GM10266 (cell line): ENCODE measurements at regions not wholly inside any gene's neighbourhood (a gene's known extent, or its start where the extent isn't known, plus 50 kb on each side); places are given as distances from the start of the nearest gene placed in this dataset.

ENCODE experiments used
- DNase-seq: peaks from one replicate; pipeline ENCODE4 v3.0.0; 2012; ENCODE audit errors: extremely low spot score
- TF ChIP-seq, protein P1 (sequence below): IDR thresholded peaks from 2 replicates; pipeline ENCODE4 v1.5.1; 2012; ENCODE audit warnings: mild to moderate bottlenecking, low read depth; ENCODE audit not compliant: control insufficient read depth, insufficient read depth; ENCODE audit errors: missing control alignments

DNA sequence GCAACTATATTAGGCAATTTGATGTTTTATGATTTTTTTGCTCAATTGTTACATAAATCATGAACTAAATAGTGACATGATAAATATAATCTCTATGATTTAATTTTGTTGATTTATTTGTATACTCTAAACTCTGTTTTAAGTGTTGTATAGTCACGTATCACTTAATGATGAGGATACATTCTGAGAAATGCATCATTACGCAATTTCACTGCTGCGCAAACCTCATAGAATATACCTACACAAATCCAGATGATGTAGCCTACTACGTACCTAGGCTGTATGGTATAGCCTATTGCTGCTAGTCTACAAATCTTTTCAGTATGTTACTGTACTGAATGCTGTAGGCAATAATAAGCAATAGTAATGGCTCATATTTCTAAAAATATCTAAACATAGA lies 1029.8 kb downstream of the SI start:
- TF ChIP-seq, protein P1, sequence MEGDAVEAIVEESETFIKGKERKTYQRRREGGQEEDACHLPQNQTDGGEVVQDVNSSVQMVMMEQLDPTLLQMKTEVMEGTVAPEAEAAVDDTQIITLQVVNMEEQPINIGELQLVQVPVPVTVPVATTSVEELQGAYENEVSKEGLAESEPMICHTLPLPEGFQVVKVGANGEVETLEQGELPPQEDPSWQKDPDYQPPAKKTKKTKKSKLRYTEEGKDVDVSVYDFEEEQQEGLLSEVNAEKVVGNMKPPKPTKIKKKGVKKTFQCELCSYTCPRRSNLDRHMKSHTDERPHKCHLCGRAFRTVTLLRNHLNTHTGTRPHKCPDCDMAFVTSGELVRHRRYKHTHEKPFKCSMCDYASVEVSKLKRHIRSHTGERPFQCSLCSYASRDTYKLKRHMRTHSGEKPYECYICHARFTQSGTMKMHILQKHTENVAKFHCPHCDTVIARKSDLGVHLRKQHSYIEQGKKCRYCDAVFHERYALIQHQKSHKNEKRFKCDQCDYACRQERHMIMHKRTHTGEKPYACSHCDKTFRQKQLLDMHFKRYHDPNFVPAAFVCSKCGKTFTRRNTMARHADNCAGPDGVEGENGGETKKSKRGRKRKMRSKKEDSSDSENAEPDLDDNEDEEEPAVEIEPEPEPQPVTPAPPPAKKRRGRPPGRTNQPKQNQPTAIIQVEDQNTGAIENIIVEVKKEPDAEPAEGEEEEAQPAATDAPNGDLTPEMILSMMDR = no peak
- no peak for DNase-seq

DNA sequence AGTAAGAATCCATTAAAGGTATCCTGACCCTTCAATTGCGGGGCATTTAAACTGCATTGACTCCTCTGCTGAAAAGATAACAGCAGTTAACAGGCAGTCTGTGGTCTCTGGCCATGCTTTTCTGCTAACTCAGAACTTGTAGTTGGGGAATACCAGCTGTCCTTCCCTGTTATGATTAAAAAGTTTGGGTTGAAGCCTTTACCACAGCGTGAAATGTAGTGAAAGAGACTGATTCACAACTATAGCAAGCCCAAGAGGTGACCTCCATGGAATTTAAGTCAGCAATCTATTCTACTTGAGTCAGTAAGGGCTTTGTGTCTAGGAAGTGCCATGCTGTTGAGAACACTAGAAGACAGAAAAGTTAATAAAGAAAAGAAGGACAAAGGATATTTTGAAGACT lies 1037.3 kb downstream of the SI start:
- TF ChIP-seq, protein P1 = no peak
- DNase-seq = no peak

DNA sequence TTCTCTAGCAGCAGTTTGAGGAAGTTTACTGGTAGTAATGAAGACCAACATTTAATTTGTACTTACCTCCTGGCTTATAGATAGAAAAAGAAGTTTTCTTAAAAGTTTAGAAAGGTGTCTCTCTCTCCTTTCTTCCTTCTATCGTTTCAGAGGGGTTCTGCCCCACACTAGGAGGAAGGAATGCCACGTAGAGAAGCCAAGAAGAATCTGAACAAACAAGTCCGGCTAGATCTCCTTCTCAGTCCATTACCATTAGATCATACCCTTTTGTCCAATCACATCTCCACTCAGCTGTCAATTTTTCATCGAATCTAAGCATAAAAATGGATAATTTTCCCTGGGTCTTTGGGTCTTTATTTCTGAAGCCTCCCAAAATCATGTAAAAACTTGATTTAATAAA lies 1048.1 kb downstream of the SI start:
- TF ChIP-seq, protein P1 = no peak
- DNase-seq = no peak

DNA sequence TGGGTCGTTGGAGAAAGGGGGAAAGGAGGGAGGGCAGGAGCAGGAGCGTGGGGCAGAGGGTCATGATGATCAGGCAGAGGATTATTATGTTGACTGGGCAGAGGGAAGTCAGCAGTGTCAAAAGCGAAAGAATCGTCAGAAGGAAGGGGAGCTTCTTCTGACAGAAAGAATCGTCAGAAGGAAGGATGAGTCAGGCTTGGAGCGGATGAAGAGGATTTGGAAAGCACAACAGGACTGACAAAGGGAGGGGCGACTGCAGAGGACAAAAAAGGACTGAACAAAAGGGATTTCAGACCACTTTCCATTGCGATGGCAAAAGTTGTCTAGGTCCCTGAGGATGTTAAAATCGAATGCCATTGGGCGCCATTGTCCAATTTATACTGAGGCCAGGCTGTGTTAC lies 1053.5 kb downstream of the SI start:
- TF ChIP-seq, protein P1 = no peak
- DNase-seq = no peak

DNA sequence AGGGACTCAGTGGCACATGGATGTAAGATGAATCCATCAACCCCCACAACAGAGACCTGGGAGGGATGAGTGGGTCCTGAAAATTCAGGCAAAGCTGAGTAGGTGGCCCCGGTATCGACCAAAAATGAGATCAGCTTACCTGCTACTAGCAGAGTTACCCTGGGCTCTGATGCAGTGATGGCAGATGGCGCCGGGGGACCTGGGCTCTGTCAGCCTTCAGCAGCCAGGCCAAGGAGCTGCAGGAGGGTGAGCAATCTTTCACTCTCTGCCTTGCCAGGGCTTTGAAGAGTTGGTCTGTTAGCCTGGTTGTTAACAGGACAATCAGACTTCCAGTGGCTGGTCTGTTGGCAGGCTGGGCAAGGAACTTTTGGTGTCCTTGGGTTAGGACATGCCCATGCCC lies 1054.8 kb downstream of the SI start:
- DNase-seq = no peak
- TF ChIP-seq, protein P1 = no peak

DNA sequence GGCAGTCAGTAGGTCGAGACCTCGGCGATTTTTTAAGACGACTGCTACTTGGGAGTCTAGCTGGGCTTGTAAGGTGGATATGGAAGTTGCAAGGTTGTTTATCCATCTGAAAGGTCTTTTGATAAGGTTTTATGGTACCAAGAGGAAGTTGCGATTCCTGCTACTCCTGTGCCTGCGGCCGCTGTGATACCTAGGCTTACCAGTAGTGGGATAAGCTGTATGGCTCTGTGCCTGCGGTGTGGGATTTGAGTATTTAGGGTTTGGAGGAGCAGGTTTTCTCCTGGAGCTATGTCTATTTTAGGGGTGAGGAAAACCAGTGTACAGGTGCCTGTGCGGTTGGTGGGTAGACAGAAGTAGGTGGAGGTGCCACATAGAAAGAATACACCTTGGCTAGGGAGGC lies 1059.8 kb downstream of the SI start:
- TF ChIP-seq, protein P1 = no peak
- no peak for DNase-seq

DNA sequence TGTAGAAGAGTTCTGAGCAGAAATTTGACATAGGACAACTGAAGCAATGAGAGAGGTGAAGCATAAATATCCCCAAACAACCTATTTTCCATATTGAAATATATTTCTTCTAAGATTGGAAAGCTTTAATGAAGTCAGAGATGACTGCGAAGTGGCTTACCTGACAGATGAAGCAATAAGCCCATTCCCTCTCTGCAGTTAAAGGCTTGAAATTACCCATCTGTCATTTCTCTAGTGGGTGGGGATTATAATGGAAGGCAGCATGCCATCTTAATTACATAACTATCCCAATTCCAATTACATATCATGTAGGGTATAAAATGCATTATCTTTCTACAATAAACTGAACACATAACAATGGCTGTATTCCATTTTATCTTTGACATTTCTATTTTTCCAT lies 1070.5 kb downstream of the SI start:
- DNase-seq = no peak
- TF ChIP-seq, protein P1 = no peak
